ENCODE measurements at regions not wholly inside any gene's neighbourhood (a gene's known extent, or its start where the extent isn't known, plus 50 kb on each side); places are given as distances from the start of the nearest gene placed in this dataset.
"Not testable (repeated sequence)": the region's sequence is repeated elsewhere in the genome, so short reads cannot be mapped to it uniquely, and the experiment has no call there.

DNA sequence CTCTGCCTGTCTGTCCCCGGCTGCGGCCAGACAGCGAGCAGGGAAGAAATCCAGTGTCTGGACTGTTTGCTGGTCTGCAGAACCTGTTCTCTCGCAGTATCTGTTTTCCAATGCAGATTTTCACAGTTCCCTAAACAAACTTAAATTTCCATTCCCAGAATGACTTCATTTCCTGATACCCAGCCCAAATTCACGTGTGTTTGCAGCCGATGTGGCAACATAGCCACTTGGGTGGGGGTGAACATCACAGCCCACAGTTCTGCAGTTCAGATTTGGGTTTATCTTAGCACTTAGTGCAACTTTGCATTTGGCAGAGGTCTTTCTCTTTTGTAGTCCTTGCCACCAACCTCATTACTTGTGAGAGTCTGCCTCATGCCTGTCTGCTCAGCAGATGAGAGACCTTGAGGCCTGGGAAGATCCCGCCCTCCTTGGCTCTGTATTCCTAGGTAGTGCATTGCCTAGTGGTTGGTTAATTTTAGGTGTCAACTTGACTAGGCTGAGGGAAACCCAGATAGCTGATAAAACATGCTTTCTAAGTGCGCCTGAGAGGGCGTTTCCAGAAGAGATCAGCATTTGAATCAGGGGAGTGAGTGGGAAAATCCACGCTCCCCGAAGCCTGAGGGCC lies 122.8 kb upstream of the FAM20C start:
- DNase-seq, result not testable (repeated sequence)

DNA sequence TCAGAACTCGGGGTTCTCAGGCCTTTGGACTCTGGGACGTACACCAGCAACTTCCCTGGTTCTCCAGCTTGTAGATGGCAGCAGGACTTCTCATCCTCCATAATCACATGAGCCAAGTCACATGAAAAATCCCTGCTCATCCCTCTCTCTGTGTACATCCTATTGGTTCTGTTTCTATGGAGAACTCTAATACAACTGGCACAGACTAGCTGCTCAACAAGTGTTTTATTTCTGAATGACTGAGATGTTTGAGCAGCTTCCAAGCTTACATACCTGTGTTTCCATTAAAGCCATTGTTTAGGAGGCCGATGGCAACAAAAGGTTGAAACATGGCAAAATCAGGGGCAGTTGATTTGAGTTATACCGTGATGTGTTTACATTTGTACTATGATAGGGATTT lies 122.2 kb upstream of the FAM20C start:
- not testable (repeated sequence) for DNase-seq

DNA sequence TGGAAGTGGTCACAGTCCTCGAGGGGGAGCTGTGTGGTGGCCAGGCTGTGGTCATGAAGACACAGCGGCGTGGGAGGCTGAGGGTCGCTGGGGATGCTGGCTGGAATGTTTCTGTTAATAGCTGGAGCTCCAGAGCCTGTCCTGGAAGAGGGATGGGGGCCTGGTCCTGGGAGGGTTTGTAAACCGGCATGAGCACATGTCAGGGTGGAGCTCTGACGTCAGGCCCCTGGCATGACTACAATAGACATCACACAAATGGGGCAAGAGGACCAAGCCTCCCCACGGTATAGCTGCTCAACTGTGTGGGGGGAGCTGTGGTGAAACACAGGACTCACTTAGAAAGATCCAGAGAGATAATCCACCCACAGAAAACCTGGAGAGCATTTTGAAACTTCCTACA lies 121.4 kb upstream of the FAM20C start:
- not testable (repeated sequence) for DNase-seq

DNA sequence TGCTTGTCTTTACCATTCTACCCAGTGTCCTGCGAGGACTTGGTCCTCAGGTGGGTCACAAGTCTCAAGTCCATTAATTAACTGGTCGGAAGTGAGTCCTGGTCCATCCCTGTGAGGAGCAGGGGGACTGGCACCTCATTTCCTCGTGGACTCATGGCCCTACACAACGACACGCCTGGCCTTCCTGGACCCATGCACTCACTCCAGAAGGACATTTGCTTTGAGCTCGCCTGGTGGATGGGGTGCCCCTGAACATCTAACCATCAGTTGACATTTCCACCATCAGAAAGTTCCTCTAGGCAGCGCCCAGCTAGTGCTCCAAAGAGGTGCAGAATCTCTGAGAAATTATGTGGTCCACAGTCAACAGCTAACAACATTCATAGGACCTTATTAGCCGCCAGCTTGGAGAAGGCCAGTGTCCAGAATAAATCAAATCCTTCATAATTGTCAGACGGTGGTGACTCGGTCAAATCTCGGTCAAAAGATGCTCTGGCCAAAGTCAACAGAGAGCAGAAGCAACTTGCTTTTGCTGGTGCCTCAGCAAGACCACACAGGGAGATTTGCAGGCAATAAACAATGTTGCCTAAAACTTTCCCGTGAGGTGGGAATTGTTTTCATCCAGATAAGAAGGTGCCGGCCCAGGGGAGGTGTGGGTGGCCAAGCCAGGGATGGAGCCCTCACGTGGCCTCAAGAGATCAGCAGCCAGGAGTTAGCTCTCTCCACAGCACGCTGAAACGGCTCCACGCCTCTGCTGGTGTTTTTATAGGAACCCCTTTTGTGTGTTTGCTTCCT lies 119.9 kb upstream of the FAM20C start:
- DNase-seq, result not testable (repeated sequence)

DNA sequence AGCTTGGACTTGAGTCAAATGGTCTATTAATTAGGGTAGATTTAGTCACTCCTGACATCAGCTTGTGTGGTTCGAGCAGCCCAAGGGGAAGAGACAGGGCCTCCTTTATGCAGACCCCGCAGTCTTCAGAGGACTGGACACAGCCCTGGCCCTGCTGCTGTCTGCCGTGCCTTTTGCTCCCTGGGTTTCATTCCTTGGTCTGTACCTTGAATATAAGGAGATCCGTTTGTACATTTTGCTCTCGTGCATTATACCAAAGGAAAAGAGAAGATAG lies 119.4 kb upstream of the FAM20C start:
- DNase-seq, result not testable (repeated sequence)

DNA sequence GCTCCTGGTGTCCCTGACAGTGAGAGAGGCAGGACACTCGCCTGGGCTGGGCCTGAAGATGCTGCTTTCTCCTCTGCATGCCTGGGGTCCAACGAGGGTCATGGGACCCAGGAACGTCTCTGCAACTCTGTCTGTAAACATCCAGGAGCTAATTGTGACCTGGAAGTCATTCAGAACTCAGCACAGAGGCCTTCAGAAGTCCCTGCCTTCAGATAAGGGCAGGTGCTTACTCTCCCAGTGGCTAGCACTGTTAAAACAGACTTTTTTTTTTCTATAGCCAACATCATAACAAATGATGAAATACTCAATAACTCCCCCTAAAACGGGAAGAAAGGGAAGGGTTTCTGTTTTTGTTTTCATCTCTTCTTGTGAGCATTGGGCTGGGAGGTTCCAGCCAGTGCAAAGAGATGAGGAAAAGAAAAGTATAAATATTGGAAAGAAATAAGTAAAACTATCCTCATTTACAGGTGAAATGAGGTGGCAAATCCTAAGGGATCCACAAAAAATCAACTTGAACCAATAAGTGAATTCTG lies 118.3 kb upstream of the FAM20C start:
- not testable (repeated sequence) for DNase-seq

DNA sequence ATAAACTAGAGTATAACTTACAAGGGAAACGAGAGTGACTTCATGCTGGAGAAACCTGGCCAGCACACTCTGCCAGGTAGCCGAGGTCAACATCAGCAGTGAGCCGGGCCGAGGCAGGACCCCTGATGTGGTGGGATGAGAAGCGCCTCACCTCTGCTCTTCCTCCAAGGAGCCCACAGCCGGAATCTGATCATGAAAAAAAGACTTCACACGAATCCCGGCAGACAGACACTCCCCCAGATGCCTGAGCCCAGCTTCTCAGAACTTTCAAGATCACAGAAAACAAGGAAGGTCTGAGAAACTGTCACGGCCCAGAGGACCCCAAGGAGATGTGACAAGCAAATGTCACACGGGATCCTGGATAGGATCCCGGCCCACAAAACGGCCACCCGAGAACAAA lies 116.9 kb upstream of the FAM20C start:
- DNase-seq, result not testable (repeated sequence)

DNA sequence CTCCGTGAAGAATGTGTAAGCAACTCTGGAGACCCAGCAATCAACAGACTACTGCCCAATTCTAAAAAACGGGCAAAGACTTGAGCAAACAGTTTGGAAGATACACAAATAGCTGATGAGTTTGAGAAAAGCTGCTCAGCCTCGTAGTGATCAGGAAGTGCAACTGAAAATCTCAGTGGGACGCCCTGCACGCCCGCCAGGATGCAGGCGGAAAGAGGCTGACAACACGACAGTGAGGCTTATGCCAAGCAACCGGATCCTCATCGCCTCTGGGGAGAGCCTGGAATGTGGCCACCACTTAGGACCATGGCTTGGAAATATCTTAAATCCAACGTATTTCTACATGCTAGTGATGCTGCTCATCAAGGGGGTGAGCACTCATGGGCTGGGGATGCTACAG lies 116.2 kb upstream of the FAM20C start:
- DNase-seq, result not testable (repeated sequence)

DNA sequence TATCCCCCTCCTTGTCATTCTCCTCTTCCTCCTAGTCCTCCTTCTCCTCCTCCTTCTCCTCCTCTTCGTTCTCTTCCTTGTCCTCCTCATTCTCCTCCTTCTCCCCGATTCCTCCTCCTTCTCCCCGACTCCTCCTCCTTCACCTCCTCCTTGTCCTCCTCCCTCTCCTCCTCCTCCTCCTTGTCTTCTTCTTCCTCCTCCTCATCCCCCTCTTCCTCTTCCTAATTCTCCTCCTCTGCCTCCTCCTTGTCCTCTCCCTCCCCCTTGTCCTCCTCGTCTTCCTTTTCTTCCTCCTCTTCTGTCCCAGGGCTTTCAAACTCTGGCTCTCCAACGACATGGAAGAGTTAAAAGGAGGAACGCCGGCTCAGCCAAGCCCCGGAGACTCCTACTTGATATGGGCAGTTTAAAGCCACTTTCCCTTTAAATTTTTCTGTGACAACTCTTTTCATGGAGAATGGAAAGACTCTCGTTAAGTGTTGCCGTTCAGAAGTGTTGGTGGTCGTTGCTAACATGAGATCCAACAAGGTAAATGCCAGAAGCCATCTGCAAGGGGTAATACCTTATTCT lies 115.5 kb upstream of the FAM20C start:
- DNase-seq, result not testable (repeated sequence)

DNA sequence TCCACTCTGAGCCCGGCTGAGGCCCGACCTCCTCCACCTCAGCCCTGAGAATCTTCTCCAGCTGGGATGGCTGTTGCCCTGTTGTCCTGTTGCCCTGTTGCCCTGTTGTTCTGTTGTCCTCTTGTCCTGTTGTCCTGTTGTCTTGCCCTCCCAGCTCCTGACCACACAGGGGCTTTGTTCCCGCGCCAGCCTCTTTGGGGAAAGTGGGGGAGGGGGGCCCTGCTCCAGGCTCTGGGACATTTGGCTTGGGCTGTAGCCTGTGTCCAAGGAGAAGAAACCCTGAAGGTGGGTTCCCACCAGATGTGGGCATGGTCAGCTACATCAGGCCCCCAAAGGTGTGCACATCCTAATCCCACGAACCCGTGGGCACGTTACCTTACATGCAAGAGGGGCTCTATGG lies 113.5 kb upstream of the FAM20C start:
- not testable (repeated sequence) for DNase-seq

DNA sequence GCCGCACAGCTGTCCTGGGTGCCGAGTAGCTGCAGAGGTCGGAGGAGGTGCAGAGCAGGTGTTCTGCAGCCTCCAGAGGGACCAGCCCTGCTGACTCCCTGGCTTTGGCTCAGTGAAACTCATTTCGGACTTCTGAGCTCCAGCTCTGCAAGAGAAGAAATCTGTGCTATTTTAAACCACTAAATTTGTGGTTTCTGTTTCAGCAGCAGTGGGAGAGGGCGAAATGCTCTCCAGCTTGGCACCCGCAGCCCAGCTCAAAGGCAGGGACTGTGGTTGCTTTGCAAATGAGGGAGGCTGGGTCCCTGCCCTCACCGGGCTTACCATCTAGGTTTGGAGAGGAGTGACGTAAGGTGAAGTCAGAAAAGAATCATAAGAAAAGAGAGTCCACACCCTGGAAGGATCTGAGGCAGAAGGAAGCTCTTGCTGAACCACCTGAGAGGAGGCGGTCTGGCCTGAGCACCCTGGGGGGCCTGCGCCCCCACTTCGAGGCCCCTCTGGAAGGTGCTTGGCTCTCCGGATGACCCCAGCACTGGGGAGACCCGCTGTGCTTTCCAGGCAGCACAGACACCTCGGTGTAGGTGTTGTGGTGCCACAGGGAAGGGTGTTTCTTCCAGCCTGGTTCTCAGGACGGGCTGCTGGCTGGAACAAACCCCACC lies 112.8 kb upstream of the FAM20C start:
- not testable (repeated sequence) for DNase-seq

DNA sequence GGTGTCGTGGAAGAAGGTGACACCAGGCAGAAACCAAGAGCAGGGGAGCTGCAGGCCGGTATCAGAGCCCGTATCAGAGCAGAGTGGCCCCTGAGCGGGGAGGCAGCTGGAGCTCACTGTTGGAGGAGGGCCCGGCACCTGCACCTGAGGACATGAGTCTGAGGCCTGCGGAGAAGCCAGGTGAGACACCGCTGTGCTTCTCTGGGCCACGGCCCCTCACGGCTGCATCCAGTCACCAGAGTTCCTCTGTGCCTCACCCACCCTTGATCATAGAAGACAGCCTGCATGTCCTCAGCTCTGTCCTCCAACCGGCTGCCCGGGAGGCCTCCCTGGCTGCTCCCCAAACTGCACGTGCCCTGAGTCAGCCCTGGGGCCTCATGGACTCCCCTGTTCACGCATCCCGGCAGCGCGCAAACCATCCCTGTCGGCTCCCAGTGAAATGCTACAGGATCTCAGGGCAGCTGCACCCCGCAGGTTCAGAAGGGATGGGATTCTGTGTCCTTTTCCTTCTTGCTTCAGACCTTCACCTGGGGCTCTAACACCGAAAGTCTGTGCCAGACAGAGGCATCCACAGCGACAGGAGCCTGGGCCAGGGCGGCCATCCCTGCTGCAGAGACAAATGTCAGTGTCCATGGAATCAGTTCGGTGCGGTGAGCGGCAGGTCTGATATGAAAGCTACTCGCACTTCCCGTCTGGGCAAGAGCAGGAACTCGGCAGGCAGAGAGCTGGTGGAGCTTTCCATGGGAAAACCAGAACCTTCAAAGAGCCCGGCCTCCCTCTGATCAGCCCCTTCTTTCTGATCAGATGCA lies 111.9 kb upstream of the FAM20C start:
- DNase-seq, result no peak

DNA sequence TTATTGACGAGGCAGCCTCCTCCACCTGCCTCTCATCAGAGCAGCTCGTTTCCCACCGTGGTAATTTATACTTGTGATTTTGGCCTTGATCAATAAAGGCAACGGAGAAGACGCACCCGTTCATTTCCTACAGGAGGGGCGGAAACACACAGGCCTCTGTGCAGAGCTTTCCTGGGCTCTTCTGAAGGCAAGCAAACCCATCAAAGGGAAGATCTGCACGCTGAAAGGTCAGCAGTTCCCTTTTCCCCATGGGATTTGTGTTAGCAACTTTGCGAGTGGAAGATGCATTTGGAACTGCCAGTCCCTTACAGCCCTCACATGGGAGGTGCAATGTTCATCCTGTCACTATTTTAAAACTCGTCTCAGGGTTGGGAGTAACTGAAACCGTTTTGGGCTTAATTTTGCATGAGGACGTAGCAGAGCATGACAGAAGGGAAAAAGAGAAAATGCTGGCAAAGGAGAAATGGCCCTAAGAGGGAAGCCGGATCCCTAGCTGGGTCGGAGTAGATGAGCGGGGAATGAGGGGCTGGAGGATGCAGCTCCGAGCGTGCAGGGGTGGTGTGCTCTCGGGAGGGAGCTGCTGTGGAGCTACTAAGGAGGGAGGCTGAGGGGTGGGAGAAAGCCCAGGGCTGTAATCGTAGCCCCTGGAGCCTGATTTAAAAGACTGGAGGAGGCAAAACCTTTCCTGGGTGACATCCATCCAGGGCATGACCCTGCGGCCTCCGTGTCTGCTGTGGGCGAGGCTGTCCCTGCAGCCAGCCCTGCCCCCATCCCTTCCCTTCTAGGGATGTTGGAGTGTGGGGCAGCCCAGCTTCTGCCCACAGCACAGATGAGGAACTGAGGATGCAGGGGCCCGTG lies 111.1 kb upstream of the FAM20C start:
- no peak for DNase-seq

DNA sequence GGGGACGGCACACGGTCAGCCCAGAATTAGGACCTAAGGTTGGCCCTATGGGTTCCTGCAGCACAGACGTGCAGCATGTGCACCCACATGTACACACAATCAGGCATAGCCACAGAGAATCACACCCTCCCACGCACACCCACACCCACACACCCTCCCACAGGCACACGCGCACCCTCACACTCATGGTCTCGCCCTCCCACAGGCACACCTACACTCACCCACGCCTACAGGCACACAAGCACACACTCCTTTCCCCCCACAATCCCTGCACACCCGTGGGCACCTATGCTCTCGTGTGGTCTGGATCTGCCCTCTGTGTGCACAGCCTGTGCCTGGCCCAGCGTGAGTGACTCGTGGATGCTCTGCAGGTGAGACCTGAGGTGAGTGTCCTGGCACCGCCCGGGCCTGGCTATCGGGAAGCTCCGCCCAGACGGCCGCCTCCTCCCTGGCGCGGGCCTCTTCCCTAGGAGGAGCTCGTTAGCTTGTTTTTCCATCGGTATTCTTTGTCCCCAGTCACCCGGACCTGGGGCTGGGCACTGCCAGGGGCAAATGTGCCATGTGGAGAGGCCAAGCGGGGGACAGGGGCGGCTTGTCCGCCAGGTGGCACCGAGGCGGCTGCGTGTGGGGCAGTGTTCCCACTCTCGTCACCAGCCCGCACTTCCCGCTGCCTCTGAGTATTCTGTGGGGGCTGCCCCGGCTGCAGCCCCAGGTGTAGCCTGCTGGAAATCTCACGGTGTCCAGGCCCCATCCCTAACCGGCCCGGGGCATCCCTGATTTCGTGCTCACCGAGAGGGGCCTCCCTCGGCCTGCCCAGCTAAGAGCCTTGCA lies 110.2 kb upstream of the FAM20C start:
- no peak for DNase-seq

DNA sequence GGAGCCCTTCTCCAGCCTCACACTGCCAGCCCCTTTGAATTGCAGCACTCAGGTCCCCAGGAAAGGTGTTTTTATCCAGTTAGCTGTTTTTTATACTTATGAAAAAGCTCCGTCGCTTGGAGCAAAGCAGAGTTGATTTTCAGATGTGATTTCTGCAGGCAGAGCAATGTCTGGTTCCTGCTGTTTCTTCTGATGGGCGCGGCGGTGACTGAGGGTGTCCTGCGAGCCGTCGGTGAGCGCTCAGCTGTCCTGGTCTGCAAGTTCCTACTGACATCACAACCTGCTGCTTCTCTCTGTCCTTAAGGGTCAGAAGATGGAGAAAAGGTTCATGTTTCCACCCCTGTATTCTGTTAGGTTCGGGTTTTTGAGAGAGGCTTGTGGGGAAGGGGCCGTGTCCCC lies 109.6 kb upstream of the FAM20C start:
- no peak for DNase-seq

DNA sequence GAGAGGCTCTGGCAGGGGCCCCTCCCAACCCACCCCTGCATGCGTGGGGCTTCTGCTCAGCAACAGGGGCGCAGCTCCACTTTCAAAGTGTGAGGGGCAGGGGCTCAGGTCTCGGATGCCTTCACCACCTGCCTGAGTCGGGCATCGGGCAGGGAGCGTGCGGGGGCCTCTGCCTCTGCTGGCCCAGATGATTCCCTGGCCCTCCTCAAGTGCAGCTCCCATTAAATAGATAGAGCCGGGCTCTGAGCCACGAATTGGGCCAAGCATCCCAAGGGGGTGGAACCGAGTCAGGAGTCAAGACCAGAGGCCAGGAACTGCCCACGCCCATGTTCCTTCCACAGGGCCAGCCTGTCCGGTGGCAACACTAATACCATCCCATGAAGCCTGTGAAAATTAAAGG lies 108.9 kb upstream of the FAM20C start:
- no peak for DNase-seq

DNA sequence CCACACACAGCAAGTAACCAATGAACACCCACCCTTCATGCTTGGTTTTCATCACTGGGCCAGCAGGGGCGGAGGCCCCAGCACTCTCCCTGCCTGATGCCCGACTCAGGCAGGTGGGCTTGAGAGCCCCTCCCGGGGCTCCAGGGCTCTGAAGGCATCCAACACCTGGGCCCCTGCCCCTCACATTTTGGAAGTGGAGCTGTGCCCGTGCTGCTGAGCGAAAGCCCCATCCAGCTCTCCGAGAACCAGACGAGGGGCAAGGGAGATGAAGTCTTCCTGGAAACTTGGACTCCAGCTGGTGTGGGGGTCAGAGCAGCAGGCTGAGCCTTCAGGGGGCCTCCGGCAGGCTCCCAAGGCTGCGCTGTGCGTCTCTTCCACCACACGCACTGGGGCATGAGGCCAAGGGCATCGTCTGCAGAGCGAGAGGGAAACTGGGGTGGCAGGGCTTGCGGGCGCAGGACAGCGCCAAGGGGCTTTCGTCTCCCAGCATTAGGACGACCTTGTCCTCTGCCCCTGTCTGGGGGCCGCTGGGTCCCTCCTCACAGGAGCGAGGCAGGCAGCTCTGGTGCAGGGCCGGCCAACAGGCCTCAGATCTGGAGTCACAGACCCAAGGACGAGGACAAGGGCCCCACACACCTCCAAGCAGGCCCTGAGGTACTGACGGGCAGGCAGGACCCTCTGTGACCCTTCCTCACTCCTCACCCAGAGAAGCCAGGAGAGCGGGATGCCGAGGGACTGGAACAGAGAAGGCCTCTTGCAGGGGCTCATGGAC lies 108.3 kb upstream of the FAM20C start:
- DNase-seq, result no peak

DNA sequence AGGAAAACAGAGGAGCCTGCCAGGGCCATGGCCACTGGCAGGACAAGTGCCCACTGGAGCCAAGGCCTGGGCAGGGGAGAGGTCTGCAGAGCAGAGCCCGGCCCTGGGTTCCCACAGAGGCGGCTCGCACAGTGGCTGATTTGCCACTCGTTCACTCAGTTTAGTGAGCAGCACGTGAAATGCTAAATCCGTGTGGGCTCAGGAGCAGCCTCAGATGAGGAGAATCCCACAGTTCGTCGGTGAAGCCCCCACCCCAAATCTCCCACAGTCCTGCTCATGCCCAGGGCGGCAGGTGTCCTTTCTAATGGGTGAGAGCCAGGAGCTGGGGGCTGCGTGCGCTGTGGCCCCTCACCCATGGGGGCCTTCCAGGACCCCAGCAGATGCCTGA lies 107.7 kb upstream of the FAM20C start:
- no peak for DNase-seq

DNA sequence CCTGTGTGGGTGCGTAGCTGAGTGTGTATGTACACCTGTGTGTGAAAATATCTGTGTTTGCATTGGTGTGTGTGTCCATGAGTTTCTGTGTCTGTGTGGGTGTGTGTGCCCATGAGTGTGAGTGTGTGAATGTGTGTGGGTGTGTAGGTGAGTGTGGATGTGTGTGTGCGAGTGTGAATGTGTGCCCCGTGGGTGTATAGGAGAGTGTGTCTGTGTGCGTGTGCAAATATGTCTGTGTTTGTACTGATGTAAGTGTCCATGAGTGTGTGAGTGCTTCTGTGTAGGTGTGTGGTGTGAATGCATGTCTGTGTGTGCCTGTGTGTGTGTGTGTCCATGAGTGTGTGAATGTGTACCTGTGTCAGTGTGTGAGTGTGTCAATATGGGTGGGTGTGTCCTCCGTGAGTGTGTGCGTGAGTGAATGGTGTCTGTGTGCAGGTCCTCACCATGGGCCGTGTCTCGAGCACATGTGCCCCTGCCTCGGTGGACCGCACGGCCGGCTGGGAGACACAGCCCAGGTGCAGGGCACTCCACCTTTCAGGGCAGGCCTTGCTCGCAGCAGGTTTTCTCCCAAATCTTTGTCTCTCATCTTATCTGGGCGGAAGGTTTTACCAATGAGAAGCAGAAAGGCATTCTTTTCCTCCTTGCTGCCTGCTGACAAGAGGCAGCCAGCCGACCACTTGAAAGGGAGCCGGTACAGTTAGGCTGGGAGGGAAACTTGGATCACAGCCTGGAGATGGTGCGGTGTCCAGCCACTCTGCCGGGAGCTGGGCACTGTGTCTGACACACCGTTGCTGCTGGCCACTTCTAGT lies 107.1 kb upstream of the FAM20C start:
- DNase-seq, result no peak
